ENCODE measurements at regions not wholly inside any gene's neighbourhood (a gene's known extent, or its start where the extent isn't known, plus 50 kb on each side); places are given as distances from the start of the nearest gene placed in this dataset.

- DNase-seq (ENCODE audit: low read depth in 3 of 3): no peak
These were observed 210.4 kb upstream of the HCCS start for GRCh38 chrX:10900585-10901289.

GRCh38 chrX:10901290-10901633 is 209.9 kb upstream of the HCCS start:
- no peak for DNase-seq (ENCODE audit: low read depth in 3 of 3)

GRCh38 chrX:10902001-10902400 is 209.1 kb upstream of the HCCS start:
- DNase-seq (ENCODE audit: low read depth in 3 of 3): no peak

GRCh38 chrX:10903523-10903922 is 207.6 kb upstream of the HCCS start:
- no peak for DNase-seq (ENCODE audit: low read depth in 3 of 3)

GRCh38 chrX:10904220-10904619 is 206.9 kb upstream of the HCCS start:
- no peak for DNase-seq (ENCODE audit: low read depth in 3 of 3)

GRCh38 chrX:10906866-10907265 is 204.3 kb upstream of the HCCS start:
- no peak for DNase-seq (ENCODE audit: low read depth in 3 of 3)

- DNase-seq (ENCODE audit: low read depth in 3 of 3): no peak
These were observed 189.0 kb upstream of the HCCS start for GRCh38 chrX:10922159-10922558.

- DNase-seq (ENCODE audit: low read depth in 3 of 3): no peak
These were observed 188.3 kb upstream of the HCCS start for GRCh38 chrX:10922835-10923234.

GRCh38 chrX:10923466-10923865 is 187.7 kb upstream of the HCCS start:
- no peak for DNase-seq (ENCODE audit: low read depth in 3 of 3)

GRCh38 chrX:10926404-10926803 is 184.7 kb upstream of the HCCS start:
- no peak for DNase-seq (ENCODE audit: low read depth in 3 of 3)

GRCh38 chrX:10926891-10927290 is 184.2 kb upstream of the HCCS start:
- no peak for DNase-seq (ENCODE audit: low read depth in 3 of 3)

- no peak for DNase-seq (ENCODE audit: low read depth in 3 of 3)
These were observed 181.4 kb upstream of the HCCS start for GRCh38 chrX:10929747-10930146.

- no peak for DNase-seq (ENCODE audit: low read depth in 3 of 3)
These were observed 181.0 kb upstream of the HCCS start for GRCh38 chrX:10930151-10930550.

GRCh38 chrX:10931976-10932375 is 179.2 kb upstream of the HCCS start:
- no peak for DNase-seq (ENCODE audit: low read depth in 3 of 3)

- DNase-seq (ENCODE audit: low read depth in 3 of 3): no peak
These were observed 178.2 kb upstream of the HCCS start for GRCh38 chrX:10932842-10933440.

- no peak for DNase-seq (ENCODE audit: low read depth in 3 of 3)
These were observed 175.6 kb upstream of the HCCS start for GRCh38 chrX:10935501-10935900.

GRCh38 chrX:10936976-10937375 is 174.2 kb upstream of the HCCS start:
- DNase-seq (ENCODE audit: low read depth in 3 of 3): no peak

GRCh38 chrX:10938365-10938923 is 172.7 kb upstream of the HCCS start:
- no peak for DNase-seq (ENCODE audit: low read depth in 3 of 3)

- no peak for DNase-seq (ENCODE audit: low read depth in 3 of 3)
These were observed 171.7 kb upstream of the HCCS start for GRCh38 chrX:10939424-10939823.

GRCh38 chrX:10944136-10944885 is 166.8 kb upstream of the HCCS start:
- no peak for DNase-seq (ENCODE audit: low read depth in 3 of 3)

- DNase-seq (ENCODE audit: low read depth in 3 of 3): no peak
These were observed 165.6 kb upstream of the HCCS start for GRCh38 chrX:10945498-10945897.

GRCh38 chrX:10949541-10949940 is 161.6 kb upstream of the HCCS start:
- no peak for DNase-seq (ENCODE audit: low read depth in 3 of 3)

- no peak for DNase-seq (ENCODE audit: low read depth in 3 of 3)
These were observed 158.5 kb upstream of the HCCS start for GRCh38 chrX:10952619-10953018.

Measured in stimulated activated CD4-positive, alpha-beta T cell treated with anti-CD3 and anti-CD28 coated beads, TNF-alpha, amount 100 ng/mL, for 24 hours (primary cell).